ENCODE measurements at regions not wholly inside any gene's neighbourhood (a gene's known extent, or its start where the extent isn't known, plus 50 kb on each side); places are given as distances from the start of the nearest gene placed in this dataset.

DNA sequence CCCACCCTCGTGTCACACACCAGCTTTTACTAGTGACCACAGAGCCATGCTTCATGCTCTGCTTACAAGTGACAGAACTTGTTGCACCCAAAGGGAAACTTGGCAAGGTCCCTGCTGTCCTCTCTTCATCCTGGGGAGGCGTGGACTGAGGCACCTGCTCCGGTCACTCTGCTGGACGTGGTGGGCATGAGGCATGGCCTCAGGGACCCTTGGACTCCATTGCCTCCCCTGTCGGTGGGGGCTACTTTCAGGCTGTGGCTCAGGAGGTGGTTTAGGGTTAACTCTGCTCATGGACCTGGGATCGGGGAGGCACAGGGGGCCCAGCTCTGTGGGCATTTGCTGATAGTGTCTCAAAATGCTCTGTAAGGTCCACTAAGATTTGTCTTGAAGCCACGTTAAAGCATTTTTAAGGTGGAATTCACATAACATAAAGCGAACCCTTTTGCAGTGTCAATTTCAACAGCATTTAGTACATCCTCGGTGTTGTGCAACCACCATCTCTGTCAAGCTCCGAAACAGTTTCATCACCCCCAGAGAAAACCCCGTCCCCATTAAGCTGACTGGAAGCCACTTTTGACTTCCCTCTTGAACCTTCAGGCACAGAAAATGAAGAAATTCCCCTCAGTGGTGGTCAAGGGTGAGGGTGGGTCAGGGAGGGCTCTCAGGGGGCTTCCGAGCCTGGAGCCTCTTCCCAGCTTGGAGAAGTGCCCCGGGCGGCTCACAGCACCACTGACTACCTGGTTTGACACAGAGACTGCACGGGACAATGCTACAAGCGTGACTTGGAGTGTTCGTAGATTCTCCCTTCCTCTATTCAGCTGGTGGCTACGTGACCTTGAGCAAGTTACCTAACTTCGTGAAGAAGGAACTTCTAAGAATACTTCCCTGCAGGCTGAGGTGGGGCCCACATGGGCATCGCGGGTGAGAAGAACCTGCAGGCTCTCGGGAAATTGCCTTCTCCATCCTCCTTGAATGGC lies 100.0 kb upstream of the HDAC4 start:
- no peak for DNase-seq (ENCODE audit: low read depth in 2 of 2)

DNA sequence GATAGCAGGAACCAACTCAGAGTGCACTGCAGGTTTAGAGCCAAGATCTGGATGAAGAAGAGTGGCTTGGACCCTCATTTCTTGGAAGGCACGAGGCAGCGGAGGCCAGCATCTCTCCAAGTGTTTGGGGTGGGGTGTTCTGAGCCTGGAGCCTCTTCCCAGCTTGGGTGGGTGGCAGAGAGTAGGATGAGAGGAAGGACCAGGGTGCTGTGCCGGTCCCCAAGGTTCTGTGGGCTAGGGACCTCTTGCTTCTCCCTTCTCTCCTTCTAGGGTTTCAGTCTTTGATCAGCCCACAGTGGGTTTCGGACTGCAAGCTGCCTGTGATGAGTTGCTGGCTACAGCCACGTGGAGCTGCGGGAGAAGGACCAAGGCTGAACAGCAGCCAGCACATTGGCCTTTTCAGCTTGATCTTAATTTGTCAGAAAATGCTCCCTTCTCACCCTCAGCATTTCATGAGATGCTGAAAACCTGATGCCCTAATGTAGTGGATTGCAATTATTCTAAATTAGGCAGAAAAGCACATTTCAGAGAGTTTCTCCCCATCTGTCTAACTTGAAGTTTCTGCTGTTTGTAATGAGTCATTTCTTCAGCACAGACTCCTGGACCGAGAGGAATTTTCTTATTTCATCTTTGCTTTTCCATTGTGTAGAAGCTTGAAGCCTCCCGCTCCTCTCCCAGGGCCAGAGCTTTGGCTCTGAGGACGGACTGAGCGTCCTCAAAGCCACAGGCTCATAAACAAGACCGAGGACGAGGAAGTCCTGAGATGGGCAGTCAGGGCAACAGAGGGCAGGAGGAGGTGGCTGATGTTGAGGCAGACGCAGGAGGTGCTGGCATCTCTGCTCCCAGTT lies 99.1 kb upstream of the HDAC4 start:
- DNase-seq (ENCODE audit: low read depth in 2 of 2) = no peak

DNA sequence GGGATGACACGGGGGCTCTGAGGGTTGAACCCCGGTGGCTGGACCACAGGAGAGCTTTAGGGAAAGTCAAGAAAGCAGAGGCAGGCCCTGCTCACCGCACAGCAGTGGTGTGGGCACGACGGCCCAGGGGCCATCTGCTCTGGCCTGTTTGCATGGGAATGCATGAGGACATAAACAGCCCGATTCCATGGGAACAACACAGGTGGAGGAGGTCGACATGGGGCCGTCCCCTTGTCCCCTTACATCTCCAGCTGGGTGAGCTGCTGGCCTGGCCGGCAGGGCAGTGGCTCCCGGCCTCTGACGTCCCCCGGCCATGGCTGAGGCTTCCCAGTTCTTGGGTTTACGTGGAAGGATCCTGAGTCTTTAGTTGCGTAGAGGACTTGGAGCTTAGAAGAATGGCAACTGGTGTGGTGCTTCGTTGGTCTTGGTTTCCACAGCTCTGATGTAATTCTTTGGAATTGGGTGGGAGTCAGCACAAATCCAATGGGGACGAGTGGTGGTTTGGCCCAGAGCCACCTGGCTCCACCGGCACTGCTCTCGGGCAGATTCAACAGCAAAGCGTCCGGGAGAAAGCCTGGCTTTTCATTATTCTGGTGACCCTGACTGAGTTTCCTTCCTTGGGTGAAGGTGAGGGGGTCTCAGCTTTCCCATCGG lies 98.3 kb upstream of the HDAC4 start:
- no peak for DNase-seq (ENCODE audit: low read depth in 2 of 2)

DNA sequence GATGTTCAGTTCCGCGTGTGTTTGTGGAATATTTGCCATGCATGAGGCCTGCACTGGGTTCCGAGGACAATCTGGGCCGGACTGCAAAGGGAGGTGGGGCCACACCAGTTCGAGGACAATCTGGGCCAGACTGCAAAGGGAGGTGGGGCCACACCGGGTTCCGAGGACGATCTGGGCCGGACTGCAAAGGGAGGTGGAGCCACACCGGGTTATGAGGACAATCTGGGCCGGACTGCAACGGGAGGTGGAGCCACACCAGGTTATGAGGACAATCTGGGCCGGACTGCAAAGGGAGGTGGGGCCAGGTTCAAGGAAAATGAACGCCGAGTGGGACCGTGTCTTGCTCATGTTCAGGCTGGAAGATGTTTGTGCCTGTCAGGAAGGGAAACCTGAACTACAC lies 97.8 kb upstream of the HDAC4 start:
- no peak for DNase-seq (ENCODE audit: low read depth in 2 of 2)

DNA sequence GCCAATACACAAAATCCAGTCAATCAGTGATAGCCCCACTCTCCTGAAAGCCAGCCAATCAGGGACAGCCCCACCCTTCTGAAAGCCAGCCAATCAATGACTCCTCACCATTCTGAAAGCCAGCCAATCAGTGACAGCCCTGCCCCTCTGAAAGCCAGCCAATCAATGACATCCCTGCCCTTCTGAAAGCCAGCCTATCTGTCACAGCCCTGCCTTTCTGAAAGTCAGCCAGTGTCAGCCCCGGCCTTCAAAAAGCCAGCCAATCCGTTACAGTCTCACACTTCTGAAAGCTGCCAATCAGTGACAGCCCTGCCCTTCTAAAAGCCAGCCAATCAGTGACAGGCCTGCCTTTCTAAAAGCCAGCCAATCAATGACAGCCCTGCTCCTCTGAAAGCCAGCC lies 95.9 kb upstream of the HDAC4 start:
- no peak for DNase-seq (ENCODE audit: low read depth in 2 of 2)

DNA sequence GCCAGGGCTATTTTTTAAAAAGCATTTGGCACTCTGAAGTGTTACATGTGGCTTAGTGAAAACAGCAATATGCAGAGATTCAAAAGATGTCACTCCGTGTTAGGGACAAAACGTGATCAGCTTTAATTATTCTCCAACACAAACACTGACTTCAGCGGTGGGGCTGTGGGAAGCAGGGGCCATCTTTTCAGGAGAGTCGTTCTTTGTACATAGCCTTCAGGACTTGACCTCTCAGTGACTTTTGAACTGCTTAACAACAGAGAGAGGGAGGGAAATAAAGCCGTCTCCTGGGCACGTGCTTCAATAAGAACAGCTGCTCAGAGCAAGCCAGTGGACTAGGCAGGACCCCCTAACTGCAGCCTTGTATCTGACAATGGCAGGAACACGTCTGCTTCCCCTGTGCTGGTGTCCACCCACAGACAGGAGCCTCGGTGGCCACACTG lies 95.0 kb upstream of the HDAC4 start:
- DNase-seq (ENCODE audit: low read depth in 2 of 2) = no peak

DNA sequence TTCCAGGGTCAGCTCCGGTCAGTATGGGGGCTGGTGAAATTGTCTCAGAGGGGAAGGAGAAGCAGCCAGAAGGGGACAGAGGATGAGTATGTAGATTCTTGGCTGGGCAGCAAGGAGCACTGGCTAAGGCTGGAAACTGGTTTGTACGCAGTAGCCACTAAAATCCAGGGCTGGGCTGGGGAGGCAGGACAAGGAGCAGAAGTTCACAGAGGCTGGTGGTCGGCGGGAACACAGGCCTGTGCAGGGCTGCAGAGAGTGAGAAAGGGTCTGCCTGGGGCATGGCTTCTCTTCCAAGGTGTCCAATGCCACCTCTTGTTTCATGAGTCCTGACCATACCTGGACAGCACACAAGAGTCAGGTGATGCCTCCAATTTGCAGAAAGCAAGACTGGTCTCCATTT lies 94.4 kb upstream of the HDAC4 start:
- no peak for DNase-seq (ENCODE audit: low read depth in 2 of 2)

DNA sequence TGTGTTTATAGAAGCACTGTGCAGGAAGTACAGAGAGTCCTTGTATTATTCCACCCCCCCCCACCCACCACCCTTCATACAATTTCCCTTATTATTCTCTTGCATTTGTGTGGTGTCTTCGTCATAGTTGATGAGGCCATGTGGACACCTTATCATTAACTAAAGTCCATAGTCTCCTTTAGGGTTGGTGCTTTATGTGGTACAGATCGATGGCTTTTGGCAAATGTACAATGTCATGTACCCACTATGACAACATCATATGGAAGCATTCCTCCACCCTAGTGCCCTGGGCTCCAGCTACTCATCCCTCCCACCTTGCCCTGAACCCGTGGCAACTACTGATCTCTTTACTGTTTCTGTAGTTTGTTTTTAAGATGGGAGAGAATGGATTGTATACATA lies 93.8 kb upstream of the HDAC4 start:
- no peak for DNase-seq (ENCODE audit: low read depth in 2 of 2)

DNA sequence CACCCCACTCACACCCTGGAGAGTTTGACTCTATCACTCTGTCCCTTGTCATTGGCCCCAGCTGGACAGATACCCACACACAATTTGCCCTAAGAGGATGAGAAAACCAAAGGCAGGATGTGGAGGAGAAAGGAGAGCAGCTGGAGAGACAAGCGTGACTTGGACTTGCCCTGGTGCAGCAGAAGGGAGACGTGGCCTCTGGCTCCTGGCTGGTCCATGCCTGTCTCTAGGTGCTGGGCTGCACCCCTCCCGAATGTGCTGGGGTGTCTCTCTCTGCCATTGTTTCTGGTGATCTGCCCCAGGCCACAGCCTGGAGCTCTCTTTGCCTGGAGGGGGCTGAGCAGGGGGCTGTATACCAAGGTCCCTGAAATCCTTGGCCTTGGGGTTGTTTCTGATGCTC lies 88.7 kb upstream of the HDAC4 start:
- no peak for DNase-seq (ENCODE audit: low read depth in 2 of 2)

DNA sequence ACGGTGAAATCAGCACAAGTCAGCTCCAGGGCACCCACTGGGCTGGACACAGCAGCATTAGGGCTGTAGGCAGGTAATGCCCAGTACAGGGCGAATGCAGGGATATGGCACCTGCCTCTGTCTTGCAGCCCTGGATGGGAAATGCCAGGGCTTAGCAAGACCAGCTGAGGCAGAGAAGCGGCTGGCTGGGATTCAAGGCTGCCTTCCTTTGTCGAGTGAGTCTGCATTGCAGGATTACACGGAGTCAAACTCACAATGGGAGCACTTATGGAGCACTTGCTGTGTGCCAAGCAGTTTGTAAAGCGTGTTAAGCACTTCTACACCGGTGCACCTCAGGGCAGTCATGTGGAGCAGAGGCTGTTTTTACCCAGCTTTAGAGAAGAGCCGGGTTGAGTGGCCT lies 87.3 kb upstream of the HDAC4 start:
- no peak for DNase-seq (ENCODE audit: low read depth in 2 of 2)

DNA sequence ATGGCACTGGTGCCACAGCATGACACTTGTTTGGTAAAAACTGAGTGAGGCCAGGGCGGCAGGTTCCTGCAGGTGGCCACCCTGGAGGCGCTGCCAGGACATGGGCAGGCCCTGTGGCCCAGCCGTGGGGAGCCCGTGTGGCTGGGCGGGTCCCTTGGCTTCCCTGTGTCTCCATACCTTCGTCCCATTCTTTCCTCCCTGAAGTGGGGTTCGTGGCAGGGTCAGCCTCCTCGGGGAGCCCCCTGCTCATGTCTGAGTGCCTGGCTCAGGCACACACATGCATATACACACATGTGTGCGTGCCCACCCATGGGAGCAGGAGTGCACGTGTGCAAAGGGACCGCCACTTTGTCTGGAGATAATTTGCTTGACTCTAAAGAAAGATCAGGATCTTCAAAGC lies 86.5 kb upstream of the HDAC4 start:
- DNase-seq (ENCODE audit: low read depth in 2 of 2) = no peak

DNA sequence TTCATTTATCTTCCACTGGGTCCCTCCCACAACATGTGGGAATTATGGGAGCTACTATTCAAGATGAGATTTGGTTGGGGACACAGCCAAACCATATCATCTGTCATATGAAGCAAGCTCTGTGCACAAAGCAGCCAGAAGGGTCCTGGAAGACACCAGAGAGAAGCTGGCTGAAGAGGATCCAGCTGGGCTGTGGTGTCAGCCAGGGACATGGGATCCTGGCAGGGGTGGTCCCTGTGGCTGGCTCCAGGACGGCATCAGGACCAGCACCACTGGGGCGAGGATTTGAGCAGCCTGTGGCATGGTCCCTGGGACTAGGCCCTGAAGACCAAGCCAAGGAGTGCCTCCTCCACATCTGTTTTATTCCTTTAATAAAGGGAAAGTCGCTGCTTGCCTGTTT lies 84.8 kb upstream of the HDAC4 start:
- no peak for DNase-seq (ENCODE audit: low read depth in 2 of 2)

DNA sequence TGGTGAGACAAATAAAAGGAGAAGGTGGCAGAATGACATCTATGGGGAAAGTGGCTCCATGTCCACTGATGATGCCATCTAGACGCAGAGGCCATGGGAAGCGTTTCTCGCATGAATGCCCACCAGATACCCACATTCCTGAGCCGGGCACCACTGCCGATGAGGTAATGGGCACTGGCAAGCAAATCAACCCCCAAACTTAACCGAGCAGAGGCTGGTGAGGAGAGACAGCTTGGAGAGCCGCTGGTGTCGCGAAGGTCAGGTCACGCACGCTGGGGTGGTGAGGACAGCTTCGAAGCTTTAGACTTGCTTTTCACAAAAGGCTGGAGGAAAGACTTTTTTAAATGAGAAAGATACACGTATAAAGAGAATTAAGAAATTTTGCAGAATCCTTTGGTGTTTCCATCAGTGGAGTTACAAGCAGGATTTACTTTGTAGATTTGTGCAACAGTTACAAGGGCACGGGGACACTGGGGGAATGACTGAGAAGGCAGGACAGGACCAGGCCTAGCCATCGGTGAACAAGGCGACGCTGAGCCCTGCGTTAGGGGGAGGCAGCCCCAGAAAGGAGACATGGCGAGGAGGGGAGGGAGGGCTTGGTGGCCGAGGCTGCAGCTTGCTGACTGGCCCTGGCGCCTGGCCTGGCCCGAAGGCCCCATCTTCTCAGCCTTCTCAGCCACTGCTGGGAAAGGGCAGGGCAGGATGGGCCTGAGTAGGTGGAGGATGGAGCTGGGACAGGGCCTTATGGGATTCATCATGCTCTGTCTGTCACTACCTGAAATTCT lies 83.9 kb upstream of the HDAC4 start:
- DNase-seq (ENCODE audit: low read depth in 2 of 2) = no peak

DNA sequence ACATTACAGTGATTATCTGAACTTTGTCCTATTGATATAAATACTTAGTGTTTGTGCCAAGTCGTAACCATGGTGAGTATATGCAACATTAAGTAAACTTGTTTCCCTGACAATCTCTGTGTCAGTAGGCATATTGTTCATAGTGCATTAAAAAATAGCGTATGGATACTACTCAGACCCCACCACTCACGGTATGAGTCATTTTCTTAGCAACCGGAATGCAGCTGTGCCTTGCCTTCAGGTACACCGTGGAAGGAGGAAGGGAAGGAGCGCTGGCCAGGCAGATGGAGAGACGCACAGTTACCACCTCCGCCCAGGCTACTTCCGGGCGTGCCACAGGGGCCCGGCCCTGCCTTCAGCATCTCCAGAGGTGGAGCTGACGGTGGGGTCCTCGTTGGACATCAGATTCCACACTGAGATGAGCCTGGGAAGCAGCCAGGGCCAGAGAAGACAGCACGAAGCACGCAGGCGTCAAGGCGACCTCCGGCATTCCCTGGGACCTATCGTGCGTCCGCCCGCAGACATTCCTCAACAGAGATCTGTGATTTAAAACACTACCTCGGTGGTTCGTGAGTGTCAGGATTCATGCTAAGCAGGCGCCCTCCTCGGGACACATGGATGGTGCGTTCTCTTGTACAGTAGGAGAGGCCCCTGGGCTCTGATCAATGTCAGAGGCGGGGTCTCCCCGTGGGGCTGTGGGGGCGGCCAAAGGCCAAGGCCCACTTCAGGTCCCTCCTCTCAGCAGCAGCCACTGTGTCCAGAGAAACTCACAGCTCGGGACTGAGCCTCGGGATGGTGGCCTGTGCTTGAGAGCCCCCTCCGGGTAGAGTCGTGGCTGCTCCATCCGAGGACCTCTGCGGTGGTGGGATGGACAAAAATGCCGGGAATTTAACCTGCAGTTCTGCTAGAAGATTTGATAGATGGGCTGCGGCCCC lies 82.2 kb upstream of the HDAC4 start:
- DNase-seq (ENCODE audit: low read depth in 2 of 2) = no peak

DNA sequence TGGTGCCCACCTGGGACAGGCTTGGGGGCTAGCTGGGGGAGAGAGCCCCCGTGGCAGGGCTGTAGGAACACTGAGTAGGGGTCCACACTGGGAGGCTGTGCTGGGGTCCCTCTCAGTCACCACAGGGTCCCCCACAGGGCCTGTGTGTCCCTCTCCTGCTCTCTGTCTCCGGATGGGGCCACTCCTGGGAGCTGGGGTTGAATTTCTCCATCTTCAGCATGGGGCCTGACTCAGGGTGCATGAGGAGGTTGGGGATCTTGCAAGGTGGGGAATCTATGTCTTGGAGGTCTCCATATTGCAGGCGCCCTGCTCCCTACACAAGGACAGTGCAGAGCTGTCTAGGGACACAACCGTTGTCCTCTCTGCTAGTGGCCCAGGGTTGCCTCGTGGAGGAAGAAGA lies 78.7 kb upstream of the HDAC4 start:
- DNase-seq (ENCODE audit: low read depth in 2 of 2) = no peak

DNA sequence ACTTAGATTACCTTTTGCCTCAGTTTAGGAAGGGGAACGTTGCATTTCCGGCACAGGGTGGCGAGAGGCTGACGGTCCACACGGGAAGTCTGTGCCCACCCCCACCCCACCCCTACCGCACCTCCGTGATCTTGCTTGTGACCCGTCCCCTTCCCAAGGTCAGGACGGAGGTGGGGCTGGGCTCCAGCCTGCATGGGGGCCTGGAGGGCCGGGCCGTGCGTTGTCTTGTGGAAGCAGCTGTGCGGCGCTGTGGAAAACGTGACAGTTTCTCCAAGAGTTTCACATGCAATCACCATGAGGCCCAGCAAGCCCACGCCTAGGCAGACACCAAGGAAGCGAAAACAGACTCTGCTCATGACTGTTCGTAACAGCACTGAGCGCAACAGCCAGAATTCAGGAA lies 76.8 kb upstream of the HDAC4 start:
- DNase-seq (ENCODE audit: low read depth in 2 of 2) = no peak

DNA sequence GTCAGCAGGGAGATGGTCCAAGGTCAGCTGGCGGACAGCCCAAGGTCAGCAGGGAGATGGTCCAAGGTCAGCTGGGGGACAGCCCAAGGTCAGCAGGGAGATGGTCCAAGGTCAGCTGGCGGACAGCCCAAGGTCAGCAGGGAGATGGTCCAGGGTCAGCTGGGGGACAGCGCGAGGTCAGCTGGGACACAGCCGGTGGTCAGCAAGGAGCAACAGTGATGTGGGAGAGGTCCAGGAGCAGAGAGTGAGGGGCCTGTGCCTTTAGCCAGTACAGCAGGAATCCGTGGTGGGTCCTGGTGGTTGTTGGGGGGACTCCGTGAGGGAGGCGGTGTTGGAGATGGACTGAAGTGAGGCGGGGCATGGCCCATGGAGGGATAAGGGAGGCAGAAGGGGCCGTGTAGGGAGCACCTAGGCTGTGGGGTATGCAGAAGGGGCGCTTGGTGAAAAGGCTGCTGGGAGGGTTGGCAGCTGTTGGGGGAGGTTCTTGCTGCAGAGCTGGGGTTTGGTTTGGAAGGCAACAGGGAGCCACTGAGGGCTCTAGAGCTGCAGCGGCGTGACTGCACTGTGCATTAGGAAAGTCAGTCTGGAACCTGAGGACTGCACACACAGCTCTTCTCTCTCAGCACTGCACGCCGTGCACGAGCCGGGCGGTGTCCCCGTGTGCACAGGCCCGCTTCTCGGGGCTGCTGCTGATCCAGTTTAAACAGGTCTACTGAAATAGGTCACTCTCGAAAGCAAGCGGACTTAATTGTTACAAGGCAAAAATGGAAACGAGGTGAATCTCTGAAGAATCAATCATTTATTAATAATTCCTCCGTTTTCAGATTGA lies 76.2 kb upstream of the HDAC4 start:
- no peak for DNase-seq (ENCODE audit: low read depth in 2 of 2)

DNA sequence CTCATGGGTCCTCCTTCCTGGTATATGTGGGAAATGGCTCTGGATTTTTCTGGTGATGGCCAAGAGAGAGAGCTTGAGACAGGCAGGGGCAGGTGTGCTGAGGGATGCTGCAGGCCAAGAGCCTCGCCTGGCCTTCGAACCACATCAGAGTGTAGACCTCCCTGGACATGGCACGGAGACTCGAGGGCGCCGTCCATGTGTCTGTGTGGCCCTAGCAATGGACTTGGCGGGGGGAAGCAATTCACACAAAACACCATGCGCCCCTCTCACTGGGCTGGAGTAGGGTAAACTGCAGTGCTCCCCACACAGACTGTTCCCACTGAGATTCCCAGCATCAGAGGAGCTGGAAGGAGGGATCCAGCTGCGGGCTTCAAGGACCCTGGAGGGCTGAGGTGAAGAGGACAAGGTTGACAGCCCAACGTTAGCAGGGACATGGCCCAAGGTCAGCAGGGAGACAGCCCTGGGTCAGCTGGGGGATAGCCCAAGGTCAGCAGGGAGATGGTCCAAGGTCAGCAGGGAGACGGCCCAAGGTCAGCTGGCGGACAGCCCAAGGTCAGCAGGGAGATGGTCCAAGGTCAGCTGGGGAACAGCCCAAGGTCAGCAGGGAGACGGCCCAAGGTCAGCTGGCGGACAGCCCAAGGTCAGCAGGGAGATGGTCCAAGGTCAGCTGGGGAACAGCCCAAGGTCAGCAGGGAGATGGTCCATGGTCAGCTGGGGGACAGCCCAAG lies 75.4 kb upstream of the HDAC4 start:
- DNase-seq (ENCODE audit: low read depth in 2 of 2) = no peak
